Hepatocyte (in vitro differentiated cells): ENCODE measurements at regions not wholly inside any gene's neighbourhood (a gene's known extent, or its start where the extent isn't known, plus 50 kb on each side); places are given as distances from the start of the nearest gene placed in this dataset.

Experiments used
- CTCF ChIP-seq: fragments of 200-600 bp; sonication (generic); IDR thresholded peaks from 2 replicates; pipeline ENCODE4 v1.5.1; 2016; ENCODE audit warnings: antibody characterized with exemption, mild to moderate bottlenecking; ENCODE audit not compliant: poor library complexity
- EZH2phosphoT487 ChIP-seq: fragments of 200-600 bp; sonication (generic); IDR thresholded peaks from one replicate; pipeline ENCODE4 v1.6.1; 2018; ENCODE audit warnings: antibody characterized with exemption, mild to moderate bottlenecking, low read depth, moderate library complexity; ENCODE audit not compliant: unreplicated experiment, severe bottlenecking

GRCh38 chr10:58921421-58921855 is 255.0 kb upstream of the PHYHIPL start:
- TF ChIP-seq CTCF (no peak), EZH2phosphoT487 (no peak)
